Dedifferentiated amniotic fluid mesenchymal stem cell (primary cell): ENCODE measurements at regions not wholly inside any gene's neighbourhood (a gene's known extent, or its start where the extent isn't known, plus 50 kb on each side); places are given as distances from the start of the nearest gene placed in this dataset.
"Not testable (repeated sequence)": the region's sequence is repeated elsewhere in the genome, so short reads cannot be mapped to it uniquely, and the experiment has no call there.

Source experiments
- DNase-seq: peaks from one replicate; pipeline ENCODE4 v3.0.0-alpha.2; 2016; ENCODE audit errors: extremely low spot score

DNA sequence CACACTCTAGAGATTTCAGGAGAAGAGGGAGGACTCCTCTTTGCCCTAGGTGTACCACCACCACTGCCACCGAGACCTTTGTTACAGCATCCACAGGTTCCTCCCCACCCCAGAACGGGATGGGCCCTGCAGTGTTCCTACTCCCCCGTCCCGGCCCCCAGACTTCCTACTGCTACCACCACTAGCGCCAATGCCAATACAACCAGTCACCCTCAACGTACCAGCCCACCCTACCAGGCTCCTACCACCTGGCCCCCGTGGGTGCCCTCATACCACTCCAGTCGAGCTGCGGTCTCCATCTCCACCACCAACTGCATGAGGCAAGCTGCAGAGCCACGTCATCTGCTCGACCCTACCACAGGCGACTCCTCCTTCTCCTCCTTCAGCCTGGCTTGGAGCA lies 437.1 kb upstream of the ZNF337 start:
- DNase-seq: not testable (repeated sequence)

GRCh38 chr20:26120920-26121319 lies 424.3 kb upstream of the ZNF337 start:
- DNase-seq: not testable (repeated sequence)

DNA sequence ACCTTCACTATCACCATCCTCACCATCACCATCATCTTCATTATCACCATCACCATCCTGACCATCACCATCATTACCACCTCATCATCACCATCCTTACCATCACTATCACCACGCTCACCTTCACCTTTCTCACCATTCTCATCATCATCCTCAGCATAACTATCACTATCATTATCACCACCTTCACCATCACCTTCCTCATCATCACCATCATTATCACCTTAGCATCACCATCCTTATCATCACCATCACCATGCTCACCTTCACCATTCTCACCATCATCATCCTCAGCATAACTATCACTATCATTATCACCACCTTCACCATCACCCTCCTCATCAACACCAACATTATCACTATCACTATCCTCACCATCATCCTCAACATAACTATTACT lies 397.8 kb upstream of the ZNF337 start:
- DNase-seq: not testable (repeated sequence)

DNA sequence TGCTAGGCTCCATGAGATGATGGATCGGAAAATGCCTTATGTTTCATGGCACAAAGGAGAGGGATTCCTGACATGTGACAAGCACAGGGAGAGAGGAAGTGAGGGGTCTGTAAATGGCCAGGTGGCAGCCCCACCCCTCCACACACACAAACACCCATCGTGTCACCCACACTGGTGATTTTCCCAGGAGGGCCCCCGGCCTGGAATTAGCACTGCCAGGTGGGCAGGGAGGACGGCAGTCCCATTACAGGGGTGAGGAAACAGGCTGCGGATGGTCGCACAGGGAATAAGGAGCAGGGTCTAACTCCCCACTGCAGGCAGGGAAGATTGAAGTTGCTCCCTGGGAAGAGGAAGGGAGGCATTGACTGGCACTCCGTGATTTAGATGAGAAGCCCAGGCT lies 395.3 kb upstream of the ZNF337 start:
- DNase-seq: not testable (repeated sequence)

DNA sequence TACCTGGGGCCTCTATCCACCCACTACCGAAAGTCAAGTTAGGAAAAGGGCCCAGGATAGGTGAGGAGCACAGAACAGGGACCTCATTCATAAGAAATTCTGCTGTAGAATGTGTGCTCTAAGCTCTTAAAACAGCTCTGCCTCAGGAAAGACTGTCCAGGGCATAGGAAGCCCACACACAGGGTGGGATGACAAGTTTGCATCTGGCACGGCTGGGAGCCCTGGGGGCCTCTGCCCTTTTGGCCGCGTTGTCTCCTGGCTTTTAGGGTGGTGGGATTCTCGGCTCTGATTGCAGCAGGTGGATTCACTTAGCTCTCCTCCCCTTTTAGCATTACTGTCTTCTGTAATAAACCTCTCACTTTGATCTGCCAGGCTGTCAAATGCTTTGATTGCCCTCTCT lies 389.5 kb upstream of the ZNF337 start:
- not testable (repeated sequence) for DNase-seq

DNA sequence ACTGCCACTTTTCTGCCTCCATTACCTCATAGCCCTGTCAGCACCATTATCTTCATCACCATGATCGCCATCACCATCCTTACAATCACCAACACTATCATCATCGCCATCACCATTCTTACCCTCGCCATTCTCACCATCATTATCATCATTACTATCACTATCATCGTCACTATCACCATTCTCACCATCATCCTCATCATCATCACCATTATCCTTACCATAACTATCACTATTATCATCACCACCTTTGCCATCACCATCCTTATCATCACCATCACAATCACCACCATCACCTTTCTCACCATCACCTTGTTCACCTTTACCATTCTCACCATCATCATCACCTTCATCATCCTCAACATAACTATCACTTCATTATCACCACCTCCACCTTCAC lies 377.3 kb upstream of the ZNF337 start:
- not testable (repeated sequence) for DNase-seq

DNA sequence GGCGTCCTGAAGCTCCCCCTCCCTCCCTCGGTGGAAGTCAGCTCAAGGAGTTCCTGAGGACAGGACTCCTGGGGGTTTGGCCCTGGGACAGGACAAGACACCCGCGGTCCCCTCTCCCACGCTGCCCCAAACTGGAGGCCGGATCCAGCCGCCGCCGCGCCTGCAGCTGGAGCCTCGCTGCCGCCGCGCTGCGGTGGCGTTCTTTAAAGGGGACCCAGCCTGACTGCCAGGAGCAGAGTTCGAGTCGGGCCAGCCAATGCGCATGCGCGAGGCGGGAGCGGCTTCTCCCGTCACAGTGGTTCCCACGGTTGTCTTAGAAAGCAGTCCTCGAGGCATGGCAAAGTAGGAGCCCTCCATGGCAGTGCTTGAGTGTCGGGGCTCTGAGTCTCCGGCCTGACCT lies 362.7 kb upstream of the ZNF337 start:
- not testable (repeated sequence) for DNase-seq

DNA sequence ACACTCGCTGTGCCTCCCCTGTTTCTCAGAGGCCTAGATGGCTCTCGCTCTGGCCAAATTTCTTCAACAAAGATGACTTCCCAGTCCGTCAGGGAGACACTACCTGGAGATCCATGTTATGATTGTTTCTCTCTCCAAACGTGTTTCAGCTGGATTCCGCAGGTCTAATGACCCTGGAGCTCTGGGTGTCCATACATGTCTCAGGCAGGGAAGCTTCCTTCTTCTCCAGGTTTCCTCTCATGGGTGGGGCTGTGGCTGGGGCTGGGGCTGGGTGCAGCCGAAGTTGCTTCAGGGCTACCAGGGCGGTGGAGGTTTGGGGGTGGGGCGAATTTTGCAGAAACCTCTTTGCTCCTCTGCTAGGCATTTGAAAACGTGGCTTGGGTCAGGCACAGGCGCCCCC lies 361.8 kb upstream of the ZNF337 start:
- DNase-seq: not testable (repeated sequence)

- not testable (repeated sequence) for DNase-seq
Observed at GRCh38 chr20:26057135-26057752, 360.6 kb upstream of the ZNF337 start.

DNA sequence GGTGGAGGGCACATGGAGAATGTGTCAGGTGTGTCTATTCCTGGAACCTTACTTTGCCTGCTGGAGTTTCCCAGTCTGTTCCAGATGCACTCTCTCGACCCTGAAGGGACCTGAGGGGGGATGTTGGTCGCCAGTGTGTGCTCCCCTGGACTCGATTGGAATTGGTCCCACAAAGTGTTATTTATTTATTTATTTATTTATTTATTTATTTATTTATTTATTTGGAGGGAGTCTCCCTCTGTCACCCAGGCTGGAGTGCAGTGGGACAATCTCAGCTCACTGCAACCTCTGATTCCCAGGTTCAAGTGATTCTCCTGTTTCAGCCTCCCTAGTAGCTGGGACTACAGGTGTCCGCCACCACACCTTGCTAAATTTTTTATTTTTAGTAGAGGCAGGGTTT lies 329.1 kb upstream of the ZNF337 start:
- not testable (repeated sequence) for DNase-seq

- not testable (repeated sequence) for DNase-seq
Observed at GRCh38 chr20:26010942-26011276, 314.3 kb upstream of the ZNF337 start.

DNA sequence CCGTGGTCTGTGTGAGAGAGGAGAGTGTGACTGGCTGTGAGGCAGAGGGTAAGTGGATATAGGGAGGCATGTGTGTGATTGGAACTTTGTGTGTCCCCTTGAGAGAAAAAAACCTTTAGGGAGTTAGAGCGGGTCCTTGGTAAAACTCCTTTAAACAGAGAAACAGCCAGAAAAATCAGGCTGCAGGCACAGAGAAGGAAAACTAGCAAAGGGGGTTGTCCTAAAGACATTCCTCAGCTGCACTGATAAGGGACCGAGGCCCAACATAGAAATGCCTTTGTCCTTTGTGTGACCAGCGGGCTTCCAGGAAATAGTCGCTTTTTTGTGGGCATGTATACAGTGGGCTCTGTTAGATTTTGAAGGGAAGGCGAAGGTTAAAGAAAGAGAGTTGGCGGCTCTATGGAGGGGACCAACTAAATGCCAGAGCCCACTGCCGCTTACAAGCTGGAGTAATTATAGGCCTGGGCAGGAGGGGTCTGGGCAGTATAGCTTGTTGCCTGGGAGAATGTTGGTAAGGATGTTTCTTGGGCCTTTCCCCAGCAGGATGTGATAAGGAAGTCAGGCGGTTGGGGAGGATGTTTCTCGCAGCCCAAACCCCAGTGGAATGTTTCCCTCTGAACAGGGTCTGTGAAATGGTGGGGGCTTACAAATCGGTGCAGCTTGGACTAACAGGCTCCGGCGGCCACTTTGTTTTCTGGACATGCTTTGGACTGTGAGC lies 313.7 kb upstream of the ZNF337 start:
- not testable (repeated sequence) for DNase-seq

DNA sequence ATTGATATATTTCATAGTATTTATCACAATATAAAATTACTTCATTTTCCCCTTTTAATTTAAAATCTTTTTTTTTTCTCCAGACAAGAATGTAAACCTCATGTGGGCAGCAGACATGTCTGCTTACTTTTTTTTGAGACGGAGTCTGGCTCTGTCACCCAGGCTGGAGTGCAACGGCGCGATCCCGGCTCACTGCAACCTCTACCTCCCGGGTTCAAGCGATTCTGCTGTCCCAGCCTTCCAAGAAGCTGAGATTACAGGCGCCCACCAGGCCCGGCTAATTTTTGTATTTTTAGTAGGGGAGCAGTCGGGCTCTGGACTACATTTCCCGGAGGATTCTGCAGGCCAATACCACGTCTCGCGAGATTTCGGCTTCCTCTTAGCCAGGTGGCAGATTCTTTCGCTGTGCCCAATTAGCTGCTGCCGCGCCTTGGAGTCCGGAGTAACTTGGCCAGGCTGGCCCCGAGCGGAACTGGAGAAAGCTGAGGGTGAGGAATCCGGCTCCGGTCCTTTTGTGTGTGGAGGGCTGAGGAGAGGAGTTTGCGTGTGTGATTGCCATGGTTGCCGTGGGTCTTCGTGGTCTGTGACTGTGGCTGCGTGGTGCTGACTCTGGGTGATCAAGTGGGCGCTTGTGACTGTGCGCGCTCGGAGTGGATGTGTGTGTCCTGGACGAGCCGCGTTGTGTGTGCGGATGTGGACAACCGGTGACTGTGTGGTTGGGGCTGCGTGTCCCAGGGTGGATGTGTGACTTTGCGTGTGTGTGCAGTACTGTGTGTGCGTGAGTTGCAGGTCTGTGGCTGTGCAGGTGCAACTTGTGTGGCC lies 313.0 kb upstream of the ZNF337 start:
- DNase-seq: peak; percentile 93

- not testable (repeated sequence) for DNase-seq
Observed at GRCh38 chr20:26008026-26008425, 311.4 kb upstream of the ZNF337 start.

DNA sequence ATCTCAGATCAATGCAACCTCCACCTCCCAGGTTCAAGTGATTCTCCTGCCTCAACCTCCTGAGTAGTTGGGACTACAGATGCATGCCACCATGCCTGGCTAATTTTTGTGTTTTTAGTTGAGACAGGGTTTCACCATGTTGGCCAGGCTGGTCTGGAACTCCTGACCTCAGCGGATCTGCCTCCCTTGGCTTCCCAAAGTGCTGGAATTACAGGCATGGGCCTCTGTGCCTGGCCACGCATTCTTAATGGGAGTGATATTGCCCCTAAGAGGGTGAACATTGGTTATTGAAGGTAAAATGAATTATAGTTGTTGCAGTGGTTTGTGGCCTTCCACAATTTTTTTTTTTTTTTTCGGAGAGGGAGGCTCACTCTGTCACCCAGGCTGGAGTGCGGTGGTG lies 309.5 kb upstream of the ZNF337 start:
- DNase-seq: not testable (repeated sequence)

DNA sequence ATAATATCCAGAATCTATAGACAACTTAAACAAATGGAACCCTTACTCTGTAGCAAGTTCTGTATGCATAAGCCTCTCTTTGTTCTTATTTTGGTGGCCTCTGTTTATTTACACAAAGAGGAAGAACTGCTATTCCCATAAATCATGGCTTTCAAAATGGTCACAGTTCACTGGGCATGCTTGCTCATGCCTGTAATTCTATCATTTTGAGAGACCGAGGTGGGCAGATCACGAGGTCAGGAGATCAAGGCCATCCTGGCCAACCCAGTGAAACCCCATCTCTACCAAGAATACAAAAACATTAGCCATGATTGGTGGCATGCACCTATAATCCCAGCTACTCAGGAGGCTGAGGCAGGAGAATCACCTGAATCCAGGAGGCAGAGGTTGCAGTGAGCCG lies 307.3 kb upstream of the ZNF337 start:
- DNase-seq: not testable (repeated sequence)

DNA sequence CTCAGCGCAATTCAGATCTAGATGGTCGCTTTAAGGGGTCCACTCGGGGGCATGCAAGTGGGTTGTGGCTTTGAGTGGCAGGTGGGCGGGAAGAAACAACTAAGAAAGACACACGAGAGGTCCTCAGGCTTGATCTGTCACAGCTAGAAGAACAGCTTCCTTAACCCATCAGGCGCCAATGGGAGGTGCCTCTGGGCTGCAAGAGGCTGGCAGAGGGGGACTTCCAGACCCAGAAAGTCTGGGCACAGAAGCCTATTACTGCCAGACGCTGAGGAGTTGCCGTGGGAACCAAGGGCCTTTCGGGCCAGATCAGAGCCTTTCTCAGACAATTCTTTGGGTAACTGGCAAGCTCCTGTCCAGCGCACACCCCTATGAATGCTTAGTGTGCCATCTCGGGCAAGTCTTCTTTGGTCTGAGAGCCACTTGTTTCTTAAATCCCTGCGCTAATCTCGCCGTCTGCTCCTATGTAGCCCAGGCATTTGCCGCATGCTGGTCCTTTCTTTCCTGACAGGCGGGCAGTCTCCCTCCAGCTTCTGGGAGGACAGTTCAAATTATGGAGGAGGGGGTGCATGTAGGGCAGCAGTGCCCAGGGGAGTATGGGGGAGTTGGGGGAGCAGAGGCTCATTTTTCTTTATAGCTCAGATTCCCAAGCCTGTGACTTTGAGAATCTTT lies 300.9 kb upstream of the ZNF337 start:
- DNase-seq: not testable (repeated sequence)

DNA sequence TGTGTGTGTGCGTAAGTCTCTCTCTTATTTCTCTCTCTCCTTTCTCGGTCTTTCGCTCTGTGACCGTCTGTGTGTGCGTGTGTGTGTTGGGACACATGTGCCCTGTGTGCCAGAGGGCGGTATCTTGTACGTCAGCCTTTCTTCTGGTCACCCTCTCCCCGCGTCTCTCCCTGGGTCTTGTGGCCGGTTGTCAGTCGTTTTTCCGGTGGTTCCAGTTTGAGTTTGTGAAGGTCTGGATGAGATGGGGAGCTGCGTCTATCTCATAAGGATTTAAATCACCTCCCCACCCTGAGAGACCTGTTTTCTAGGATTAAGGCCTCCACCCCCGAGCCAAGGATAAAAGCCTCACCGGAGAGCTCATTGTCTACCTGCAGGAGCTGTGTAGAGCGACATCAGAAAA lies 295.5 kb upstream of the ZNF337 start:
- no peak for DNase-seq

- no peak for DNase-seq
Observed at GRCh38 chr20:25991756-25992130, 295.1 kb upstream of the ZNF337 start.

- DNase-seq: no peak
Observed at GRCh38 chr20:25991051-25991755, 294.6 kb upstream of the ZNF337 start.

DNA sequence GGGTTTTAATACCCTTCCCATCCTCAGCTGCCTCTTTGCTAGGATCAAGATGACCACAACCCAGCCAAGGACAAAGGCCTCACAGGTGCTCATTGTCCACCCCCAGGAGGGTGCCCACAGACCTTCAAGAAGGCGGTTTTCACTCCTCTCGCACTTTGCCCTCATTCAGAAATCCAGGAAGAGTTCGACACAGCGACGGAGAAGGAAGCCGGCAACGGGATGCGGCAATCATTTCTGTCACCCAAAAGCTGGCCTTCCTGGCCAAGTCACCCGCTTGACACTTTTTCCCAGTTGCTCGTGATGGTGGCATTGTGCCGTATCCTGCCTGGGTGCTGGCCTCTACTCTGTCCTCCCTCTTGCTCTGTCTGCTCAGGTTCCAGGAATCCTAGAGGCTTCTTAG lies 293.0 kb upstream of the ZNF337 start:
- not testable (repeated sequence) for DNase-seq

DNA sequence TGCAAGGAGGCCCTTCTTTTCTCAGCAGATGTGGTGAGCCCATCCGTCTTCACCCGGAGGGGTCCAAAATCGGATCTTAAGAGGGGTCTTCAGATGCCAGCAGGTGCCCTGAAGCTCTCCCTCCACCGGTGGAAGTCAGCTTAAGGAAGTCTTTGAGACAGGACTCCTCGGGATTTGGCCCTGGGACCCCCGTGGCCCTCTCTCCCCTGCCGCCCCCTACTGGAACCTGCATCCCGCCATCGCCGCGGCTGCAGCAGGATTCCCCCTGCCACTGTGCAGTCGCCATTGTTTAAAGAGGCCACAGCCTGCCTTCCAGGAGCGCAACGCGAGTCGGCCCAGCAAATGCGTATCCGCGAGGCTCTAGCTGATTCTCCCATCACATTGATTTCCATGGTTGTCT lies 292.5 kb upstream of the ZNF337 start:
- DNase-seq: no peak
